K562 (cell line): ENCODE measurements at regions not wholly inside any gene's neighbourhood (a gene's known extent, or its start where the extent isn't known, plus 50 kb on each side); places are given as distances from the start of the nearest gene placed in this dataset.

ENCODE experiments used
- ATAC-seq: fragments of 200-7000 bp; cut with Tn5 transposase; 3 replicates; pipeline ENCODE4 v1.9.1; 2020; ENCODE audit warnings: moderate library complexity
- BruUV-seq: library from RNA; stranded (reverse); fragments of 400-500 nt; replicated peaks from 2 replicates; lab custom pipeline; 2021; lab: Mats Ljungman, UMichigan
- CTCF ChIA-PET: fragments of 300-600 bp; formaldehyde crosslinking; extraction: SDS; loops from one replicate; lab custom pipeline; 2021; ENCODE audit warnings: low intra/inter-chr PET ratio; lab: Yijun Ruan, JAX
- POLR2A ChIA-PET: fragments of 300-600, 350-650 bp; sonication (Branson Sonifier 250); formaldehyde crosslinking; extraction: SDS; loops from one replicate; lab custom pipeline; 2021; ENCODE audit warnings: antibody characterized with exemption, inconsistent platforms; lab: Yijun Ruan, JAX
- DNase-seq, 4 experiments: peaks; one replicate each; pipeline versions ENCODE4 v3.0.0 to v3.0.0-alpha.2; 2011 to 2018; ENCODE audit warnings: low spot score in 3 of 4, mixed read lengths in 3 of 4; ENCODE audit errors: extremely low read depth in 1 of 4
- FAIRE-seq: peaks from 2 replicates; lab custom pipeline; 2011; peaks lifted over from hg19 to GRCh38; lab: Jason Lieb, UNC
- H2AFZ ChIP-seq: 2 replicates; pipeline ENCODE4 v1.6.0; 2011; ENCODE audit warnings: low read depth, low read length, control low read depth, inconsistent platforms
- H3K27ac ChIP-seq: fragments of 200-600 bp; 3 replicates; pipeline ENCODE4 v1.8.0; 2011; ENCODE audit warnings: low read depth, mild to moderate bottlenecking, control low read depth, inconsistent platforms, low read length, moderate library complexity, mixed read lengths; ENCODE audit errors: extremely low read depth
- H3K27me3 ChIP-seq, 2 experiments: fragments of 300-600 bp in 1 of 2; 2 replicates in 1 of 2; 3 replicates in 1 of 2; pipeline versions ENCODE4 v1.6.0 to v1.8.0; 2011; ENCODE audit warnings: inconsistent platforms in 2 of 2, low read length in 2 of 2, mild to moderate bottlenecking in 1 of 2, mixed read lengths in 1 of 2, moderate library complexity in 1 of 2; ENCODE audit not compliant: control insufficient read depth in 2 of 2, insufficient read depth in 2 of 2
- H3K36me3 ChIP-seq: fragments of 300-600 bp; 3 replicates; pipeline ENCODE4 v1.8.0; 2011; ENCODE audit warnings: mild to moderate bottlenecking, low read length, inconsistent platforms; ENCODE audit not compliant: control insufficient read depth, insufficient read depth
- H3K4me1 ChIP-seq, 2 experiments: fragments of 200-600 bp in 1 of 2; replicated peaks in 1 of 2; 2 replicates in 1 of 2; 3 replicates in 1 of 2; pipeline versions ENCODE4 v1.5.1 to v1.8.0; 2011; ENCODE audit warnings: inconsistent platforms in 2 of 2, low read length in 2 of 2, mild to moderate bottlenecking in 1 of 2, mixed read lengths in 1 of 2, moderate library complexity in 1 of 2; ENCODE audit not compliant: control insufficient read depth in 2 of 2, insufficient read depth in 2 of 2
- H3K4me2 ChIP-seq: 2 replicates; pipeline ENCODE4 v1.6.1; 2011; ENCODE audit warnings: low read length, control low read depth, inconsistent platforms, mixed read lengths; ENCODE audit not compliant: insufficient read depth
- H3K4me3 ChIP-seq: fragments of 200-600 bp; sonication (generic), shearing (Covaris generic); 2 replicates; pipeline ENCODE4 v1.5.1; 2016; ENCODE audit warnings: control low read depth, inconsistent platforms
- H3K79me2 ChIP-seq: fragments of 200-600 bp; 3 replicates; pipeline ENCODE4 v1.8.0; 2011; ENCODE audit warnings: low read length, inconsistent platforms; ENCODE audit not compliant: control insufficient read depth, insufficient read depth
- H3K9ac ChIP-seq, 2 experiments: 2 replicates each; pipeline versions ENCODE4 v1.6.0 to v1.6.1; 2011; ENCODE audit warnings: low read depth in 2 of 2, low read length in 2 of 2, control low read depth in 1 of 2, inconsistent platforms in 1 of 2, mild to moderate bottlenecking in 1 of 2, mixed read lengths in 1 of 2; ENCODE audit not compliant: insufficient read depth in 1 of 2
- H3K9me1 ChIP-seq: one replicate; pipeline ENCODE4 v1.6.0; 2011; ENCODE audit warnings: inconsistent platforms, mild to moderate bottlenecking, low read length, moderate library complexity; ENCODE audit not compliant: control insufficient read depth, insufficient read depth
- H3K9me3 ChIP-seq: replicated peaks from 2 replicates; pipeline ENCODE4 v1.5.1; 2011; ENCODE audit warnings: low read depth, low read length, inconsistent platforms; ENCODE audit not compliant: control insufficient read depth, insufficient read depth
- H4K20me1 ChIP-seq: replicated peaks from 2 replicates; pipeline ENCODE4 v1.6.1; 2011; ENCODE audit warnings: low read length, inconsistent platforms, mixed read lengths; ENCODE audit not compliant: control insufficient read depth, insufficient read depth
- ESRRA ChIP-seq: fragments of 450-650 bp; IDR thresholded peaks from 2 replicates; pipeline ENCODE4 v1.6.1; 2014; ENCODE audit warnings: low read depth, mild to moderate bottlenecking, moderate library complexity, borderline replicate concordance
- ETV1 ChIP-seq: fragments of 450-650 bp; conservative IDR thresholded peaks from 2 replicates; pipeline ENCODE4 v1.6.1; 2016; ENCODE audit warnings: missing genetic modification characterization, control low read depth, low read depth, missing compliant biosample characterization
- FOS ChIP-seq: IDR thresholded peaks from 3 replicates; pipeline ENCODE4 v1.6.1; 2011; ENCODE audit not compliant: insufficient read length; ENCODE audit errors: extremely low read depth
- KDM2B ChIP-seq: fragments of 250-450 bp; sonication (Bioruptor Pico); IDR thresholded peaks from 2 replicates; pipeline ENCODE4 v1.8.0; 2021; ENCODE audit warnings: mild to moderate bottlenecking, moderate library complexity
- STAT6 ChIP-seq: sonication (generic); formaldehyde crosslinking; IDR thresholded peaks from 2 replicates; pipeline ENCODE4 v1.8.1; 2023; ENCODE audit warnings: mild to moderate bottlenecking, missing genetic modification reagents
- TRIM28 ChIP-seq: fragments of 450-650 bp; IDR thresholded peaks from 2 replicates; pipeline ENCODE4 v1.6.1; 2017
- ZNF79 ChIP-seq: fragments of 250-450 bp; sonication (Bioruptor Pico); IDR thresholded peaks from 2 replicates; pipeline ENCODE4 v1.4.0; 2020; ENCODE audit warnings: low read depth, mild to moderate bottlenecking, moderate library complexity
- ZSCAN32 ChIP-seq: fragments of 450-650 bp; formaldehyde crosslinking; IDR thresholded peaks from 2 replicates; pipeline ENCODE4 v1.4.0; 2020; ENCODE audit warnings: mild to moderate bottlenecking, moderate library complexity
- WGBS: fragments of 100-300 bp; shearing (Covaris generic); methylation state at CpG from one replicate; pipeline ENCODE4 v1.1.6; 2016; ENCODE audit warnings: low coverage, mixed read lengths; ENCODE audit not compliant: insufficient coverage; ENCODE audit errors: missing lambda C conversion rate; 5-methylcytosine and 5-hydroxymethylcytosine counted together
- in situ Hi-C: fragments of 300-500 bp; cut with MboI; formaldehyde crosslinking; loops from 4 replicates; pipeline ENCODE4 v1.15.0; 2018; ENCODE audit warnings: inconsistent platforms, mixed read lengths
- intact Hi-C: fragments of 100-400 bp; cut with micrococcal nuclease; formaldehyde crosslinking; loops from 2 replicates; pipeline ENCODE4 v1.14.2; 2022

GRCh38 chr10:105843786-105844185 is 1202.7 kb downstream of the SORCS3 start:
- no peak for DNase-seq
- intact Hi-C loops (no loop called here), in situ Hi-C loops (no loop called here)
- ChIA-PET POLR2A (no interaction called here), CTCF (no interaction called here)
- no peaks in the 10 kb centered on the region for H3K79me2 ChIP-seq
- H2AFZ ChIP-seq: no peak overlapping the region
- H3K9me1 ChIP-seq: no peaks in the 10 kb centered on the region
- H4K20me1 ChIP-seq: no peaks in the 10 kb centered on the region
- no TSS peak for BruUV-seq
- H3K27me3 ChIP-seq: no peaks in the 10 kb centered on the region
- no peak for ATAC-seq
- H3K27ac ChIP-seq: no peak overlapping the region
- H3K9ac ChIP-seq: no peak overlapping the region
- WGBS: 0% methylated on average over 3 of the region's 3 CpGs
- no peak for FAIRE-seq
- no peaks in the 10 kb centered on the region for H3K36me3 ChIP-seq
- no peaks in the 10 kb centered on the region for H3K4me1 ChIP-seq
- no peaks in the 10 kb centered on the region for H3K9me3 ChIP-seq
- no peak for TF ChIP-seq ESRRA
- no peak for TF ChIP-seq ZNF79 (CRISPR knock-in tag)
- no peak for TF ChIP-seq ZSCAN32 (CRISPR knock-in tag)
- no peak for TF ChIP-seq ETV1 (tag)
- TF ChIP-seq STAT6: no peak
- no peak for TF ChIP-seq FOS
- no peak for TF ChIP-seq KDM2B (CRISPR knock-in tag)
- no peak for TF ChIP-seq TRIM28
- H3K4me2 ChIP-seq: no peak overlapping the region
- H3K4me3 ChIP-seq: no peak overlapping the region
